ENCODE measurements at regions not wholly inside any gene's neighbourhood (a gene's known extent, or its start where the extent isn't known, plus 50 kb on each side); places are given as distances from the start of the nearest gene placed in this dataset.
"Not testable (repeated sequence)": the region's sequence is repeated elsewhere in the genome, so short reads cannot be mapped to it uniquely, and the experiment has no call there.

- H3K27ac ChIP-seq: no peak overlapping the region
- TF ChIP-seq CTCF (IDR thresholded peaks at IDR 0.05): no peak
- no peak for TF ChIP-seq ZFX (IDR thresholded peaks at IDR 0.05; ENCODE audit: borderline replicate concordance)
Observed at GRCh38 chr2:189231719-189232323, 52.3 kb upstream of the COL5A2 start.

- no peak overlapping the region for H3K27ac ChIP-seq
- TF ChIP-seq ZFX (IDR thresholded peaks at IDR 0.05; ENCODE audit: borderline replicate concordance): no peak
- no peak for TF ChIP-seq CTCF (IDR thresholded peaks at IDR 0.05)
Observed at GRCh38 chr2:189232759-189233406, 53.3 kb upstream of the COL5A2 start.

GRCh38 chr2:189233527-189233926 lies 54.0 kb upstream of the COL5A2 start:
- no peak overlapping the region for H3K27ac ChIP-seq
- no peak for TF ChIP-seq ZFX (IDR thresholded peaks at IDR 0.05; ENCODE audit: borderline replicate concordance)
- no peak for TF ChIP-seq CTCF (IDR thresholded peaks at IDR 0.05)

- no peak overlapping the region for H3K27ac ChIP-seq
- TF ChIP-seq CTCF (IDR thresholded peaks at IDR 0.05) (no peak), ZFX (IDR thresholded peaks at IDR 0.05; ENCODE audit: borderline replicate concordance) (no peak)
Observed at GRCh38 chr2:189234991-189235390, 55.4 kb upstream of the COL5A2 start.

DNA sequence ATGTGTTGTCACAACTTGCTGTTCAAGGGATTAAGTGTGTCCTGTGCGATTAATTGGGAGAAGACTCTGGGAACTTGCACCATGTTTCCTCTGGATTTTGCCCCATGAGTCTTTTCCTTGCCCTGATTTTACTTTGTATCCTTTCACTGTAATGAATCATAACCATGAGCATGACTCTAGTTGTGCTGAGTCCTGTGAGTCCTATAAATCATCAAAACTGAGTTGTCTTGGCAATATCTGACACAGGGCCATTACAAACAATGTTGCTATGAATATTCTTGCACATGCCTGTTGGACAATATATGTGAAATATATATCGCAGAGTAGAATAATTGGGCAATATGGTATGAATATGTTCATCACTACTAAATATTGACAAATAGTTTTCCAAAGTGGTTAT lies 56.5 kb upstream of the COL5A2 start:
- H3K27ac ChIP-seq: no peak overlapping the region
- no peak for TF ChIP-seq ZFX (IDR thresholded peaks at IDR 0.05; ENCODE audit: borderline replicate concordance)
- no peak for TF ChIP-seq CTCF (IDR thresholded peaks at IDR 0.05)

DNA sequence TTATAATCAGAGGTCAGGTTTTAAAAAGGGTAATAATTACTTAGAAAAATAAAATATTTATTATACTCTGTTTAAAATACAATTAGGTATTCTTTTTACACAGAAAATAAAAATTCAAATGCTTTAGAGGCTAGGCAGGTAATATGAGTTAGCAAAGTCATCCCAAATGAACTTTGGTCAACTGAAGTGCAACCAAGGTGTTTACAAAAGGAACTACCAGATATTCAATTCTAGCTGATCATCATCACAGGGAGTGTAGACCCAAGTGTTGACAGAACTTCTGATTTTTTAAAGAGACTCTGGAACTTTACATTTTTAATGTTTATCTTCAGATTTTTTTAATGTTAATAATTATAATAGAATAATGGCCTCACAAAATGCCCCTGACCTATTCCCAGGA lies 59.3 kb upstream of the COL5A2 start:
- no peak for TF ChIP-seq ZFX (IDR thresholded peaks at IDR 0.05; ENCODE audit: borderline replicate concordance)
- TF ChIP-seq CTCF (IDR thresholded peaks at IDR 0.05): no peak
- no peak overlapping the region for H3K27ac ChIP-seq

DNA sequence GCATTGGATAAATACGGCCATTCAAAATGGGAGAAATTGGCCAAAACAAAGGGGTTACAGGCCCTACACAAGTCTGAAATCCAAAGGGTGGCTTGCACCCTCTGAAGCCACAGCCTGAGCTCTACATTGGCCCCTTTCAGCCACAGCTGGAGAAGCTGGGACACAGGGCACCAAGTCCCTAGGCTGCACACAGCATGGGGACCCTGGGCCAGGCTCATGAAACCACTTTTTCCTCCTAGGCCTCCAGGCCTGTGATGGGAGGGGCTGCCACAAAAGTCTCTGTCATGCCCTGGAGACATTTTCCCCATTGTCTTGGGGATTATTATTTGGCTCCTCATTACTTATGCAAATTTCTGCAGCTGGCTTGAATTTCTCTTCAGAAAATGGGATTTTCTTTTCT lies 64.3 kb upstream of the COL5A2 start:
- H3K27ac ChIP-seq: not testable (repeated sequence)

GRCh38 chr2:189247276-189247675 lies 67.7 kb upstream of the COL5A2 start:
- no peak overlapping the region for H3K27ac ChIP-seq
- TF ChIP-seq CTCF (IDR thresholded peaks at IDR 0.05): no peak
- no peak for TF ChIP-seq ZFX (IDR thresholded peaks at IDR 0.05; ENCODE audit: borderline replicate concordance)

Data from 22Rv1 (cell line).